GM12878 (cell line): ENCODE measurements at regions not wholly inside any gene's neighbourhood (a gene's known extent, or its start where the extent isn't known, plus 50 kb on each side); places are given as distances from the start of the nearest gene placed in this dataset.

Experiments used
- BMI1 ChIP-seq: fragments of 450-650 bp; IDR thresholded peaks from 2 replicates; pipeline ENCODE4 v1.6.1; 2016; ENCODE audit warnings: mild to moderate bottlenecking, moderate library complexity, borderline replicate concordance
- BRCA1 ChIP-seq: IDR thresholded peaks from 2 replicates; pipeline ENCODE4 v1.6.1; 2011; ENCODE audit warnings: low read depth, low read length, improper control_type of control experiment
- CHD1 ChIP-seq: IDR thresholded peaks from 2 replicates; pipeline ENCODE4 v1.6.1; 2012; ENCODE audit warnings: low read depth, low read length, improper control_type of control experiment
- IKZF1 ChIP-seq: fragments of 450-650 bp; conservative IDR thresholded peaks from 2 replicates; pipeline ENCODE4 v1.6.1; 2017; ENCODE audit warnings: antibody characterized with exemption, mild to moderate bottlenecking
- IKZF2 ChIP-seq, 2 experiments: fragments of 450-650 bp; IDR thresholded peaks; 2 replicates each; pipeline ENCODE4 v1.6.1; 2017; ENCODE audit warnings: mild to moderate bottlenecking in 2 of 2, moderate library complexity in 2 of 2
- KAT2A ChIP-seq: conservative IDR thresholded peaks from 2 replicates; pipeline ENCODE4 v1.6.1; 2011; ENCODE audit warnings: low read depth, low read length; ENCODE audit not compliant: control insufficient read depth
- POLR2AphosphoS2 ChIP-seq: IDR thresholded peaks from 2 replicates; pipeline ENCODE4 v1.6.1; 2011; ENCODE audit warnings: low read depth, mild to moderate bottlenecking, low read length, improper control_type of control experiment, moderate library complexity
- POU2F2 ChIP-seq: IDR thresholded peaks from 3 replicates; pipeline ENCODE4 v1.6.1; 2011; ENCODE audit warnings: low read depth, mild to moderate bottlenecking, low read length, borderline replicate concordance
- SP1 ChIP-seq: IDR thresholded peaks from one replicate; pipeline ENCODE4 v1.6.1; 2011; ENCODE audit warnings: low read depth, low read length
- SREBF1 ChIP-seq: IDR thresholded peaks from 2 replicates; pipeline ENCODE4 v1.6.1; 2012; ENCODE audit warnings: mild to moderate bottlenecking, low read length
- USF2 ChIP-seq: IDR thresholded peaks from 2 replicates; pipeline ENCODE4 v1.6.1; 2011; ENCODE audit warnings: low read depth, low read length, improper control_type of control experiment, borderline replicate concordance
- ZNF384 ChIP-seq: IDR thresholded peaks from 2 replicates; pipeline ENCODE4 v1.6.1; 2012; ENCODE audit warnings: low read depth, mild to moderate bottlenecking, low read length, improper control_type of control experiment, borderline replicate concordance
- TF ChIP-seq, protein P1 (sequence below): fragments of 450-650 bp; IDR thresholded peaks from 2 replicates; pipeline ENCODE4 v1.6.1; 2016; ENCODE audit warnings: mild to moderate bottlenecking, moderate library complexity, borderline replicate concordance
- TF ChIP-seq, protein P2 (sequence below): fragments of 450-650 bp; IDR thresholded peaks from 2 replicates; pipeline ENCODE4 v1.6.1; 2018; ENCODE audit warnings: mild to moderate bottlenecking, low read depth, moderate library complexity; ENCODE audit not compliant: partially characterized antibody
- TF ChIP-seq, protein P3 (sequence below): IDR thresholded peaks from 2 replicates; pipeline ENCODE4 v1.6.1; 2012; ENCODE audit warnings: low read length, inconsistent platforms
- TF ChIP-seq, protein P4 (sequence below): fragments of 450-650 bp; formaldehyde crosslinking; IDR thresholded peaks from 2 replicates; pipeline ENCODE4 v1.4.0; 2022; ENCODE audit warnings: mild to moderate bottlenecking, moderate library complexity

DNA sequence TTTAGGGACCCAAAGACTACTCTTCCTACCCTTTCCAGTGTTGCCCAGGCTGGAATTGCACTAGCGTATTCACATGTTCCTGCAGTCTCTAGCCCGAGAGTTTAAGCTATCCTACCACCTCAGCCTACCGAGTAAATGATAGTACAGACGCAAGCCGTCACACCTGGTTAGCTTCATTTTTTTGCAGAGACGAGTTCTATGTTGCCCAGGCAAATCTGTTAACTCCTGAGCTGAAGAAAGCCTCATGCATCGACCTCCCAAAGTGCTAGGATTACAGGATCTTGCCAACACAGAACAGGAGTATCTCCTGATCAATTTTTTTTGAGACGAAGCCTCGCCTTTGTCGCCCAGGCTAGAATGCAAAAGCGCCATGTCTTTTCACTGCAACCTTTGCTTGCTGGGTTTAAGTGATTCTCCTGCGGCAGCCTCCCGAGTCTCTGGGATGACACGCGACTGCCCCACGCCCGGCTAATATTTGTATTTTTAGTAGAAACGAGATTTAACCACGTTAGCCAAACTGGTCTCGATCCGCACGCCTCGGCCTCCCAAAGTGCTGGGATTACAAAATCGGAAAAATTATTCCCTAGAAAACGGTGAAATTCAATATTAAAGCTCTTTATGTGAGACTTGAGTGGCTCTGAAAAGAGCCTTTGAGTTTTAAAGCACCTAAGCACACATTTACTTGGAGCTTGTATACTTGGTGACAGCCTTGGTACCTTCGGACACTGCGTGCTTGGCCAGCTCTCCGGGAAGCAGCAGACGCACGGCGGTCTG, 128.5 kb downstream of the HFE start (continued):
- TF ChIP-seq, protein P1, sequence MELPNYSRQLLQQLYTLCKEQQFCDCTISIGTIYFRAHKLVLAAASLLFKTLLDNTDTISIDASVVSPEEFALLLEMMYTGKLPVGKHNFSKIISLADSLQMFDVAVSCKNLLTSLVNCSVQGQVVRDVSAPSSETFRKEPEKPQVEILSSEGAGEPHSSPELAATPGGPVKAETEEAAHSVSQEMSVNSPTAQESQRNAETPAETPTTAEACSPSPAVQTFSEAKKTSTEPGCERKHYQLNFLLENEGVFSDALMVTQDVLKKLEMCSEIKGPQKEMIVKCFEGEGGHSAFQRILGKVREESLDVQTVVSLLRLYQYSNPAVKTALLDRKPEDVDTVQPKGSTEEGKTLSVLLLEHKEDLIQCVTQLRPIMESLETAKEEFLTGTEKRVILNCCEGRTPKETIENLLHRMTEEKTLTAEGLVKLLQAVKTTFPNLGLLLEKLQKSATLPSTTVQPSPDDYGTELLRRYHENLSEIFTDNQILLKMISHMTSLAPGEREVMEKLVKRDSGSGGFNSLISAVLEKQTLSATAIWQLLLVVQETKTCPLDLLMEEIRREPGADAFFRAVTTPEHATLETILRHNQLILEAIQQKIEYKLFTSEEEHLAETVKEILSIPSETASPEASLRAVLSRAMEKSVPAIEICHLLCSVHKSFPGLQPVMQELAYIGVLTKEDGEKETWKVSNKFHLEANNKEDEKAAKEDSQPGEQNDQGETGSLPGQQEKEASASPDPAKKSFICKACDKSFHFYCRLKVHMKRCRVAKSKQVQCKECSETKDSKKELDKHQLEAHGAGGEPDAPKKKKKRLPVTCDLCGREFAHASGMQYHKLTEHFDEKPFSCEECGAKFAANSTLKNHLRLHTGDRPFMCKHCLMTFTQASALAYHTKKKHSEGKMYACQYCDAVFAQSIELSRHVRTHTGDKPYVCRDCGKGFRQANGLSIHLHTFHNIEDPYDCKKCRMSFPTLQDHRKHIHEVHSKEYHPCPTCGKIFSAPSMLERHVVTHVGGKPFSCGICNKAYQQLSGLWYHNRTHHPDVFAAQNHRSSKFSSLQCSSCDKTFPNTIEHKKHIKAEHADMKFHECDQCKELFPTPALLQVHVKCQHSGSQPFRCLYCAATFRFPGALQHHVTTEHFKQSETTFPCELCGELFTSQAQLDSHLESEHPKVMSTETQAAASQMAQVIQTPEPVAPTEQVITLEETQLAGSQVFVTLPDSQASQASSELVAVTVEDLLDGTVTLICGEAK: no peak
- TF ChIP-seq POU2F2 (0 out of 3 replicates have a peak, but pooled peaks have one; percentile 30), USF2 (peak; percentile 8; the same call in 1 of the 2 replicates), IKZF2 (IDR thresholded peaks at IDR 0.05) (no peak), SREBF1 (no peak), BRCA1 (no peak), SP1 (no peak), CHD1 (0 out of 2 replicates have a peak, but pooled peaks have one; percentile 72), POLR2AphosphoS2 (no peak), IKZF1 (no peak; the same call in none of the 2 replicates), BMI1 (peak; percentile 45; the same call in 1 of the 2 replicates), KAT2A (peak; percentile 15), ZNF384 (no peak)
- TF ChIP-seq, protein P2, sequence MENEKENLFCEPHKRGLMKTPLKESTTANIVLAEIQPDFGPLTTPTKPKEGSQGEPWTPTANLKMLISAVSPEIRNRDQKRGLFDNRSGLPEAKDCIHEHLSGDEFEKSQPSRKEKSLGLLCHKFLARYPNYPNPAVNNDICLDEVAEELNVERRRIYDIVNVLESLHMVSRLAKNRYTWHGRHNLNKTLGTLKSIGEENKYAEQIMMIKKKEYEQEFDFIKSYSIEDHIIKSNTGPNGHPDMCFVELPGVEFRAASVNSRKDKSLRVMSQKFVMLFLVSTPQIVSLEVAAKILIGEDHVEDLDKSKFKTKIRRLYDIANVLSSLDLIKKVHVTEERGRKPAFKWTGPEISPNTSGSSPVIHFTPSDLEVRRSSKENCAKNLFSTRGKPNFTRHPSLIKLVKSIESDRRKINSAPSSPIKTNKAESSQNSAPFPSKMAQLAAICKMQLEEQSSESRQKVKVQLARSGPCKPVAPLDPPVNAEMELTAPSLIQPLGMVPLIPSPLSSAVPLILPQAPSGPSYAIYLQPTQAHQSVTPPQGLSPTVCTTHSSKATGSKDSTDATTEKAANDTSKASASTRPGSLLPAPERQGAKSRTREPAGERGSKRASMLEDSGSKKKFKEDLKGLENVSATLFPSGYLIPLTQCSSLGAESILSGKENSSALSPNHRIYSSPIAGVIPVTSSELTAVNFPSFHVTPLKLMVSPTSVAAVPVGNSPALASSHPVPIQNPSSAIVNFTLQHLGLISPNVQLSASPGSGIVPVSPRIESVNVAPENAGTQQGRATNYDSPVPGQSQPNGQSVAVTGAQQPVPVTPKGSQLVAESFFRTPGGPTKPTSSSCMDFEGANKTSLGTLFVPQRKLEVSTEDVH: peak; percentile 17
- TF ChIP-seq, protein P3, sequence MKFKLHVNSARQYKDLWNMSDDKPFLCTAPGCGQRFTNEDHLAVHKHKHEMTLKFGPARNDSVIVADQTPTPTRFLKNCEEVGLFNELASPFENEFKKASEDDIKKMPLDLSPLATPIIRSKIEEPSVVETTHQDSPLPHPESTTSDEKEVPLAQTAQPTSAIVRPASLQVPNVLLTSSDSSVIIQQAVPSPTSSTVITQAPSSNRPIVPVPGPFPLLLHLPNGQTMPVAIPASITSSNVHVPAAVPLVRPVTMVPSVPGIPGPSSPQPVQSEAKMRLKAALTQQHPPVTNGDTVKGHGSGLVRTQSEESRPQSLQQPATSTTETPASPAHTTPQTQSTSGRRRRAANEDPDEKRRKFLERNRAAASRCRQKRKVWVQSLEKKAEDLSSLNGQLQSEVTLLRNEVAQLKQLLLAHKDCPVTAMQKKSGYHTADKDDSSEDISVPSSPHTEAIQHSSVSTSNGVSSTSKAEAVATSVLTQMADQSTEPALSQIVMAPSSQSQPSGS: peak; percentile 56; the same call in 1 of the 2 replicates
- TF ChIP-seq, protein P4, sequence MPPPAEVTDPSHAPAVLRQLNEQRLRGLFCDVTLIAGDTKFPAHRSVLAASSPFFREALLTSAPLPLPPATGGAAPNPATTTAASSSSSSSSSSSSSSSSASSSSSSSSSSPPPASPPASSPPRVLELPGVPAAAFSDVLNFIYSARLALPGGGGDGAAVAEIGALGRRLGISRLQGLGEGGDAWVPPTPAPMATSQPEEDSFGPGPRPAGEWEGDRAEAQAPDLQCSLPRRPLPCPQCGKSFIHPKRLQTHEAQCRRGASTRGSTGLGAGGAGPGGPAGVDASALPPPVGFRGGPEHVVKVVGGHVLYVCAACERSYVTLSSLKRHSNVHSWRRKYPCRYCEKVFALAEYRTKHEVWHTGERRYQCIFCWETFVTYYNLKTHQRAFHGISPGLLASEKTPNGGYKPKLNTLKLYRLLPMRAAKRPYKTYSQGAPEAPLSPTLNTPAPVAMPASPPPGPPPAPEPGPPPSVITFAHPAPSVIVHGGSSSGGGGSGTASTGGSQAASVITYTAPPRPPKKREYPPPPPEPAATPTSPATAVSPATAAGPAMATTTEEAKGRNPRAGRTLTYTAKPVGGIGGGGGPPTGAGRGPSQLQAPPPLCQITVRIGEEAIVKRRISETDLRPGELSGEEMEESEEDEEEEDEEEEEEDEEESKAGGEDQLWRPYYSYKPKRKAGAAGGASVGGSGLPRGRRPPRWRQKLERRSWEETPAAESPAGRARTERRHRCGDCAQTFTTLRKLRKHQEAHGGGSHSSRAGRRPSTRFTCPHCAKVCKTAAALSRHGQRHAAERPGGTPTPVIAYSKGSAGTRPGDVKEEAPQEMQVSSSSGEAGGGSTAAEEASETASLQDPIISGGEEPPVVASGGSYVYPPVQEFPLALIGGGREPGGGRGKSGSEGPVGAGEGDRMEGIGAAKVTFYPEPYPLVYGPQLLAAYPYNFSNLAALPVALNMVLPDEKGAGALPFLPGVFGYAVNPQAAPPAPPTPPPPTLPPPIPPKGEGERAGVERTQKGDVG: 0 out of 2 replicates have a peak, but pooled peaks have one; percentile 42
